ENCODE measurements at regions not wholly inside any gene's neighbourhood (a gene's known extent, or its start where the extent isn't known, plus 50 kb on each side); places are given as distances from the start of the nearest gene placed in this dataset.
A peak's percentile ranks its signal among the peaks of the same experiment; 100 is the strongest.
"Not testable (repeated sequence)": the region's sequence is repeated elsewhere in the genome, so short reads cannot be mapped to it uniquely, and the experiment has no call there.

DNA sequence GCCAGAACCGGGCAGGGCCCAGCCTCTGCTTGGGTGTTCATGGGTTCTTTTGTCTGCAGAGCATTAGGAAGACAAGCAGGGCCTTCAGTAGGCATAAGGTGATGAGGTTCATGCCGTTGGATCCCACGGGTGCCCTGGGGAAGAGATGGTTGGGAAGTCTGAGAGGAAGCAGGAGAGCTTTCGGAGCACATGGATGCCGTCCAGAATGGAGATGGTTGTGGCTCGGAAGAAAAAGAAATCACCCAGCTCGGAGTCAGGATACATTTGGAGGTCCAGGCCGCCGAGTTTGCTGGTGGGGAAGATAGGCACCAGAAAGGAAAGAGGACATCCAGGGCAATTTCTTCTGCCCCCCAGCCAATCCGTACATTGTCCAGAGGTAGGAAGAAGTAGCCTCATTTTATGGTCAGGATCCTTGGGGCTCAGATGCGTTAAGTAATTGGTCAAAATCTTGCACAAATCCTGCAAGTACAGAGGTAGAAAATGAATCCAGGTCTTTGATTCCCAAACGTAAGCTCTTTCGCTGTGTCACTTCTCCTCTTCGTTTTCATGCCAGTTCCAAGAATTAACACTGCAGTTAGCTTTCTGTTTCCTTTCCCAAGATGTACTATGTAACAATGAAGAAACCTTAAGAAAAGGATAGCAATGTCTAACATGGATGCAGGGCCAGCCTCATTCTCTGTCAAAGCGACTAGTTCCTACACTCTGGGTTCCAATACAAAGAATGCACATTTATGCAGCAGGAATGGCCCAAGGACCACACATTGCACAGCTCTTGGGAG, 147.8 kb upstream of the KLF6 start:
- no peak for DNase-seq (ENCODE audit: low read depth in 2 of 2)

DNA sequence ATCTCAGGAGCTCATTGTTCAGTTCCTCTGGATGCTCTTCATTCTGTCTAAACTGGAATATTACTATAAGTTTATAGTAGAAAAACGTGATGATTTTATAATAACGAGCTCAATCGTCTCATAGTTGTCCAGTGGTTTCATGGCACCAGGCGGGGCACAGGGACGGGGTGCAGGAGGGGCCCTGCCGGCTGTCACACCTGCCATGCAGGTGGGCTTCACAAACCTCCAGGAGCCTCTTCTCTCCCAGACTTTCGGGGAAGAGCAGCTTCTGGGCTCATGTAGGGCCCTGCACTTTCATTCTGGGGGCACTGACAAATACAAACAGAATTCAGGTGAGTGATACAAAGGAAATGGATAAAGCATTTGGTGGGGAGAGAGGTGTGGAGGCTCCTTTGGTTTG, 146.9 kb upstream of the KLF6 start:
- no peak for DNase-seq (ENCODE audit: low read depth in 2 of 2)

DNA sequence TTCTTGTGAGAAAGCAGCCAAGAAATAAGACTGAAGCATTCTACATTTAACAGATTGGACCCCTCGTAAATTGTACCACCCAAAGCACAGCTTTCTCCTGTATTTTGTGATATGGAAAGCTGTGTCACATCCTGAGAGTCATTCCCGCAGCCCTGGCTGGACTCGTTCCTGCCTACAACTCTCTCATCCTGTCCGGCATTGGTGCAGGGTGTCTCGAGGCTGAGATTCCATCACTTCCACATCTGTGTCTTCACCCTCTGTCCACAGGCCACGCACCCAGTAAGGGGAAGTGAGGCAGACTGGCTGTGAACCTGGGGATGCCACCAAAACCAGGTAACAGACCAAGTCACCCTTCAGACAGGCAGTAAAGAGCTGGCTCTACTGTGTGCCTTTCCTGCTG, 146.2 kb upstream of the KLF6 start:
- no peak for DNase-seq (ENCODE audit: low read depth in 2 of 2)

DNA sequence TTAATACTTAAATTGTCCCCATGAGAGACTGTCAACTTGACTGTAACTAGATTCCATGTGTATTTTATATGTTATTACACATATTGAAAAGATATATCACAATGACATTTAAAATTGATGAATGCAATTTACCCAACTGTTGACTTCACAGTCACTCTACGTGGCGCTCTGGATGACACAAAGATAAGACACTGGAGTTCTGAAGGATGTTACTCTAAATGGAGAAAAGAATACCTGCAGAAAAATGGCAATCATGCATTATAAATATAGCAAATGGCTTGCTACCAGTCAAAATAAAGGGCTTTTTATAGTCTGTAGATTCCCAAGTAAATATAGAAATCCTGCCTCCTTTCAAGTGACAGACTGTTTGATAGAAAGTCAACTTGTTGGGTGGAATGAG, 143.6 kb upstream of the KLF6 start:
- DNase-seq (ENCODE audit: low read depth in 2 of 2) = no peak

DNA sequence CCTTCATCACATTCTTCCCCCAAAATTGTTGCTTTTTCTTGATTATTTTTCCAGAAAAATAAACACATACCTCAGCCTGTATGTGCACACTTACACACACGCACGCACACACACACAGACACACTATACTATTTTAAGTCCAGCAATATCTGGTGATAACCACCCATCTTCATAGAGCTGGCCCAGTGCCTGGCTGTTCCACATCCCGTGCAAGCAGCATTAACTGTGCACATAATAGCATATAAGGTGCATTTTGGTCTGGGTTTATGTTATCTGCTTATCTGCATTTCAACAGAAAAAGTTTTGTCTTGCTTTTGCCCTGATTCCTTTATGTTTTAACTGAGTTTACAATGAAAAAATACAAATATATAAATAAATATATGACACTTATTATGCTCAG, 143.1 kb upstream of the KLF6 start:
- no peak for DNase-seq (ENCODE audit: low read depth in 2 of 2)

DNA sequence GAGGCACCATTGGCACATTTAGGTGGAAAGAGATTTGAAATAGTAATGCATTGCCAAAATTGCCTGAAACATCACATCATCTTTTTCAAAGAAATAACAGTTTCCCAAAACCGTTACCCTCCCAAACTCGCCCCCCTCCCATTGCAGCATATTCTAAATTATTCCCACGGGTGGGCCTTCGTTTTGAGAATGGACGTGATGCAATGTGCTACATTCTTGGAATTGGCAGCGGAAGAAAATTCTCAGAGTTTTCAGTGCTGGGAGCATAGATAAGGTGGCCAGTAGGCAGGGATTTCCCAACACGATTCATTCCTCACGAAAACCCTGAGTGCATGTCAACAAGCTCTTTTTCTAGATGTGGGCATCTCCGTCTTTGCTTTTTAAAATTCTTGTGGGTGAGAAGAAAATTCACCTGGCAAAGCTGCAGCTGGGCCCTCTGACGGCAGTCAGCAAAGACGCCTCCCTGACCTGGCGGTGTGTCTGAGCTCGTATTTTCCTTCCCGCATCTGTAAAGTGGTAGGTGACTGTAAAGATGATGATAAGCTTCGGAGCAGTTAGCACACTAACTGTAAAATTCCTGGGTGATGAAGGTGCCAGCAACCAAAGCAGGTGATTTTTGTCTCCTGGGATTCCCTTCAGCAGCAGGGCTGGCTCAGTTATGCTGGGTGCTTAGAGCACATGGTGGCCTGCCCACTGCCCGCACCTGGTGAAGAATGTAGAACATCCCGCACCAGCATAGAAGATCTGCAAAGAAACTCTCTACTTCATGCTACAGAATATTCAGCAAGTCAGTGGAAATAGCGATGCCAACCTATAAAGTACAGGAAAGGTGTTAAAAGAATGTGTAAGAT, 141.9 kb upstream of the KLF6 start:
- no peak for DNase-seq (ENCODE audit: low read depth in 2 of 2)

DNA sequence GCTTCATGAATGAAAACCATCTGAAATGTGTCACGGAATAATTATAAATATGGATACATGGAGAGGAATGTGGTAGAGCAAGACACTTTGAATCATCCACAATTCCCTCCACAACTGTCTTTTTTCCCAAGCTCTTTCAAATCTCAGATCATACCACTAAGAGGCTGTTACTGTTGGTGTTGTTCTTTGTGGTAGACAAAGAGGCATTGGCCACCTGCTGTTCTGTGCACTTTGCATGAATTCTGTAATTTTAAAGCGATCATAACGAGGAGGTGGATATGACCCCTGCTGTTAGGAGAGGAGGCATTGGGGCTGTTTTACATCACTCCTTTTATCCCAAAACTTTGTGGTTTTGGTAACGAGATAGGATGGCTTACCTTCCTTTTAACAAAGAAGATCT, 141.2 kb upstream of the KLF6 start:
- no peak for DNase-seq (ENCODE audit: low read depth in 2 of 2)

DNA sequence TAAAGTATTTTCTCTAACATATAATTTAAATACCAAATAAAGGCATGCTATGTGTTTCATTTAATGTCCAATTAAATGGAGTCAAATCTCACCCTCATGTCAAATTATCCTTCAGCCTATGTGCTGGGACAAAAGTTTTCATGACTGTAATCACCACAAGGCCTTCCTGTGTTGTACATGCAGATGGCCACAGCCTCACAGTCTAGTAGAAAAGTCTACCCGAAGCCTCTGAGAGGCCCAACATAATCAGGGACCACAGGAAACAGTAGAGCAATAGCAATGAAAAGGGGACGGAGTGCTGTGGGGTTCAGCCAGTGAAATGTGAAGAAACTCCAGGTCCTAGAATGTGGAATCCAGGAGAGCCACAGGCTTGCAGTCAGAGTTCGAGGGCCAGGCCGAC, 140.2 kb upstream of the KLF6 start:
- no peak for DNase-seq (ENCODE audit: low read depth in 2 of 2)

DNA sequence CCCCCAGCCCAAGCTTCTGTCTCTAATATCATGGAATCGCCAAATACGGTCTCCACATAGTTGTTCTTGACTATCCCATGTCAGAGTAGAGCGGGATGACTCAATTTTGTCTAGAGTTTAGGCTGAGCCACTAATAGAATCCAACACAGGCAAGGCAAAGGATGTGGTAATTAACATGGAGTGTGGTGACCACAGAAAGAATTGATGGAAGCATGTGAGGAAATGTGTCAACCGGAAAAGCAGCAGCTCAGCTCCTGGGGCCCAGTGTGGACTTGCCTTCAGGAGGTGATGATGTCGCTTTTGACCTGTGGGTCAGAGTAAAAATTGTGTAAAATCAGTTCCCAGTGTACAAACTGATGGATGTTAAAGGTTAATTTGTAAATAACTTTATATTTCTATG, 139.3 kb upstream of the KLF6 start:
- peak; percentile 74 to 79 for DNase-seq (ENCODE audit: low read depth in 2 of 2)

DNA sequence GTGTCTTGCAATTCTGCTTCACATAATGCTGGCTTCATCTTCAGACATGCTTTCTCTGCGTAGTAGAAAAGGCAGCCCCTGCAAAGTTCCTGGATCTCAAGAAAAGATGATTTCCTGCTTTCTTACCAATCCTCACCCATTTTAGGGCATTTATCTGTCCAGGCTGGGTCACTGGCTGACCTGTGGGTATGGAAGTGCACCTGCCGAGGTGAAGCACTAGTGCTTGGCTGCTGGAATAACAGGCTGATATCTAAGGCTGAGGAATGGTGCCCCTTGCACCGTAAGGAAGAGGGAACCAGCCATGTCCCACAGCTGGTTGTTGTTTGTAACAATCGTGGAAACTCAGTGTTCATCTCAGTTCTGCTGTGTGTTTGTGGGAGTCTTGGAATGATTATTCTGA, 138.0 kb upstream of the KLF6 start:
- no peak for DNase-seq (ENCODE audit: low read depth in 2 of 2)

DNA sequence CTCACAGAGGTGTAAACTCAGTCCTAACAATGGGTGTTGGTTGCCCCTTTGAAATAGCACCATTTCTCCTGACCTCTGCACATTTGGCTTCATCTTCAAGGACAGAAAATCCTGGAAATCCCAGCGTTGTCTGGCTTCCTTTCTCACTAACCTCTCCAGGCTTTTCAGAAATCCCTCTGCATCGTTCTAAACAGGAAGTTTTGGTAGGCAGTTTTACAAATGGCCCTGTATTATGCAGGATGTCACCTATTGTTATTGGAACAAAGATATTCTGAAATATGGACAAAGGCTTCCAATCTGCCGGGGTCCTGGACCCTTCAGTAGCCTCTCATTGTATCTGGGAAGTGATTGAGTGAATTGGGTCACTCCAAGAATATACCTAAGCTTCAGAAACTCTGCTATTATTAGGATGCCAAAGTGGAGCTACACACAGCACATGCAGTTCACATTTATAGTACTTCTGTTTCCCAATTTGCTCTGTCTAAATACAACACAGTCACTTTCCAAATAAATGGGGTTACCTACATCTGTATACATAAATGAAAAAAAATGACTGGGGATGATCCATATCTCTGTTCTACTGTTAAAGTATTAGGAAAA, 134.8 kb upstream of the KLF6 start:
- DNase-seq (ENCODE audit: low read depth in 2 of 2) = no peak

DNA sequence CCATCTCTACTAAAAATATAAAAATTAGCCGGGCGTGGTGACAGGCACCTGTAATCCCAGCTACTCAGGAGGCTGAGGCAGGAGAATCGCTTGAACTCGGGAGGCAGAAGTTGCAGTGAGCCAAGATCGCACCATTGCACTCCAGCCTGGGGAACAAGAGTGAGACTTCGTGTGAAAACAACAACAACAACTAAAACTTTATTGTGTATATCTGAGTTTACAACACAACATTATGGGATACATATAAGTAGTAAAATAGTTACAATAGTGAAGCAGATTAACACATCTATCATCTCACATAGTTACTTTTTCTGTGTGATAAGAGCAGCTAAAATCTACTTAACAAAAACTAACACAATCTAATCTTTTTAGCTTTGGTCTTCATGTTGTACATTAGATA, 132.4 kb upstream of the KLF6 start:
- not testable (repeated sequence) for DNase-seq (ENCODE audit: low read depth in 2 of 2)

DNA sequence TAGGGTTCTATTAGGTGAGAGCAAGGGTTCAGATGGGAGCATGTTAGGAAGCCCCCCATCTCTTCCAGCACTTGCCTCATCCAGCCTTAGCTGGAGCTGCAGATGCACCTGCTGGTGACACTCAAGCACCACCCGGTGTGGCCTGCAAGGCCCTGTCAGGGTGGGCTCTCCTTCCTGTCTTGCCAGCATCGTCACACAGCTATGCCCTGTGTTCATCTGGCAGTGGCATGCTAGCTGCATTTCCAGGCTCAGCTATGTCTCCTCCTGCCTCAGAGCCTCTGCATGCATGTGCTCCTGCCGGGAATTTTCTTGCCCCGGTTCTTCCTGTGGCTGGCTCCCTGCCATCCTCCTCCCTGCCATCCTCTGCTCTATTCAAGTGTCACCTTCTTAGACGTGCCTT, 129.7 kb upstream of the KLF6 start:
- DNase-seq (ENCODE audit: low read depth in 2 of 2) = no peak

DNA sequence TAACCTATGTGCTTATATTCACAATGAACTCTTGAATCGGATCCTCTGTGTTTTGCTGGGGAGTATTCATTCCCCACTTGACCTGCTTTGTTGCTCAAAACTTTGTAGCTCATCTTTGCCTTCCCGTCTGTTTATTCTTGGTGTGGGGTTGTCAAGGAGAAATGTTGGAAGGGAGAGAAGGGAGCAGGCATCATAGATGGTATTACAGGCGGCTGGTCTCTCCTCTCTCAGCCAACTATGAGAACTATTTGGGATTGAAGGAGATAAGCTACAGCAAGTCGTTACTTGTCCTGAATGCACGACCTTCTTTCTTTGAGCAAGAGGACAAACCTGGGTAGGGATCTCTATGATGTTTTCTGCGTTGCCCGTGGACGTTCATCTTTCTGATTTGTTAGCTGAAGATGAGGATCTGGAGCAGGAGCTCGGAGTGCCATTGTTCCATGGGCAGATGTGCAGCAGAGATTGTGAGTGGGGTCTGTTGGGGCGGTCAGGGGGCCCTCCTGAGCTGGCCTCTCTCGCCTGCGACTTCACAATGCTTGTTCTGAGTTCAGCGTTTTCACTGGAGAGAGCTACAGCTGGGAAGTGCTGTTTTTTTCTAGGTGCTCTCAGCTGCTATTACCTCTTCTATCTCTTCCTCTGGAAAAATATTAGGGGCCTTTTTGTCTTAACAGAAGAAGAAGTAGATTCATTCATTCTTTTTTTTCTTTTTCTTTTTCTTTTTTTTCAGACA, 126.9 kb upstream of the KLF6 start:
- no peak for DNase-seq (ENCODE audit: low read depth in 2 of 2)

DNA sequence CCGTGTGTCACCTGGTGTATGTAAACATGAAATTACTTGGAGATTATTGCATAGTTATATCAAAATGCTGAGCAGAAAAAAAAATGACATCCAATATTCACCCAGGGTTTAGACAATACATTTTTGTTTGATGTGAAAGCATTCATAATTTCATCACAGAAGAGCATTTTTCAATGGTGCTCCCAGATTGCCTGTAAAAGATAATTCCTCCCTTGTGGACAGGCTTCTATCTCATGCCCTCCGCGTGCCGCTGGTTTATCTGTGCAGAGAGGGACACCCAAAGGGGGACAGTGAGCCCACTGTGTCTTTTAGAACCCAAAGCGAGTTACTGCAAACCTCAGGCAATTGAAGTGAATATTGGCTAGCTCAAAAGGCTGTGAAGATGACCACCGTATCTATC, 126.2 kb upstream of the KLF6 start:
- no peak for DNase-seq (ENCODE audit: low read depth in 2 of 2)

DNA sequence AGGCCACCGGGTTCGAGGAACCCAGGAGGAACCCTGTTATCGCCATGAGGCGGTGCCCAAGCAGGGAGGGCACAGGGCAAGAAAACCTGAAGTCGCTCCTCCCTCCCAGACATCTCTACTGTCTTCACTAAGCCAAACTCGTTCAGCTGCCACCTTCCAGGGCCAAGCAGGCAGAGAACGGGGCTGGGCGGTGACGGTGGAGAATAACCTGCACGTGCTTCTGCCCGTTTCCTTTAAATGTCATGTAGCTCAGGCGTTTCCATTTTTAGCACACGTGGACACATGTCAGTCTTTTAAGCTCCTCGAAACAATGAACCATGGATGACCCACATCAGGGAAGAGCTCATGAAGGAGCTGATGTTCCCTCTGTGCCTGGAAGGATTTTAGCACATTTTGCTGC, 124.3 kb upstream of the KLF6 start:
- no peak for DNase-seq (ENCODE audit: low read depth in 2 of 2)

DNA sequence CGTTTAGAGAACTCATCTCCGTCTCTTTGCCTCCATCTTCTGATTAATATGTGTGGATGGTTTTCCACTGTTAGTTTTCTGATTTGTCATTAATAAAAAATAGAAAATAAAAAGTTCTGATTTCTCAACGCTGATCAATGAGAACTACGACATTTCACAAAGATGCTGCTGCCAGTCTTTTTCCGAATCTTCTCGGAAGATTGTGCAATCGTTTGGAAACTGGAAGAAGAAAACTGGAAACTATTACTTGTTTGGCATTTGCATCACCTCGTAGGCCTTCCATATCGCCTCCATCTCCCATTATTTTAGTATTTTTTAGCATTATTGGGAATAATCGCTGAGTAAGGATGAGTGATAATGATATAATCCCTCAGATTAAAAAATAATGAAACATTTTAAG, 123.2 kb upstream of the KLF6 start:
- DNase-seq (ENCODE audit: low read depth in 2 of 2) = no peak

DNA sequence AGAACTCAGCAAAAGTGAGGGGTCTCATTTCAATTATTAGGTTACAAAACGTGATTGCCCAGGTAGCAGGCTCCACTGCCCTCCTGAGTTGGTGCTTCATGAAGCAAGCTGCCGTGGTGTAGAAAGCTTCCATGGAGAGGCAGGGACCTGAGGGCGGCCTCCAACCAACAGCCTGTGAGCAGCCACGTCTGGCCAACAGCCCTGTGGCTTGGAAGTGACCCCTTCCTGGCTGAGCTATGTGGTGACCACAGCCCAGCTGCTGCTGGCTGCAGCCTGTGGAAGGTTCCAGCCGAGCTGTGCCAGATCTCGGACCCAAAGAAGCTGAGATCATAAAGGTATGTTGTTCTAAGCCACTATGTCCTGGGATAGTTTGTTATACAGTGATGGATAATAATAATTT, 122.5 kb upstream of the KLF6 start:
- DNase-seq (ENCODE audit: low read depth in 2 of 2) = no peak

DNA sequence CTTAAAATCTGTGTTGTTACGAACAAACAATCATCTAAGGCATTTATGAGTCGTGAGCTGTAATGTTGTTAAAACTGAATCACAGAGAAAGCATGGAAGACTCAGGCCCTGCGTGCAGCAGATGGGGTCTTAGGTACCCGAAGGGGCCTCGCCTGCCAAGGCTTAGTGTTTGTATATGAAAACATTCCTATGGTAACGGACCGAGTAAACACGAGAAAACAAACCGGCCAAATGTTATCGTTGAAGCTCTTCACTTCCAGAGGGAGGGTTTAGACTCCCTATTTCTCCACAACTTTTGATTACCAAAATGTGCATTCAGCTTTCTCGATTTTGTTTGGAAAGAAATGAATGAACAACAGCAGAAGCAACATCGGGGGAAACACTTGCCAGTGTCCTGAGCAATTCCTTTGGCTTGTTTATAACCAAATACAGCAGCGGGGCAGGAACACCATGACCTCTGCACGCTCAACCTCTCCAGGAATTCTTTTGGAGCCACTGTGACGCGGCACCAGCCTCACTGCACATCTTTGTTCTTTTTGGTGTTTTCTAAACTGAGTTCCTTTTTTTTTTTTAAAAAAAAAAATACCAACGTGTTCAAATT, 121.6 kb upstream of the KLF6 start:
- DNase-seq (ENCODE audit: low read depth in 2 of 2) = no peak

DNA sequence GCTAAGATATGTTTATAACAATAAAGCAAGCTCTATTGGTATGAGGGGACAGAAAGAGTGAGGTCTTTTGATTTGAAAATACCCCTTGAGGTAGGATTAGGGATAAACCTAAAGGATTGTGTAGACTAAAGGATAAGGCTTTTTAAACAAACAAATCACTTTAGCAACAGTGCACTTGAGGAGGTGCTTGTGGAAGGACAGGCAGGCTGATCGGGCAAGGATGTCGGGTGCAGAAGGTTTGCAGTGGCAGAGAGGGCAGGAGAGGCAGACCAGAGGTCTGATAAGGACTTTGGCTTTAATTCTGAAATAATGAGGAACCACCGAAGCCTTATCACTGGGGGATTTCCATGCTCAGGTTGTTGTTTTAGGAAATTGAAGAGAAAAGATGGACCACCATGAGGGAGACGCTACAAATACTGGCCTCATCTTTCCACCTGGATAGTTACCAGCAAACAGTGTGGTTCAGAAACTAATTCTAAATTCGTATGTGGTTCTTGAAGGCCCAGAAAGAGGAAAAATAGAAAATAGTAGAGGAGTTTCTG, 119.5 kb upstream of the KLF6 start:
- DNase-seq (ENCODE audit: low read depth in 2 of 2) = no peak

DNA sequence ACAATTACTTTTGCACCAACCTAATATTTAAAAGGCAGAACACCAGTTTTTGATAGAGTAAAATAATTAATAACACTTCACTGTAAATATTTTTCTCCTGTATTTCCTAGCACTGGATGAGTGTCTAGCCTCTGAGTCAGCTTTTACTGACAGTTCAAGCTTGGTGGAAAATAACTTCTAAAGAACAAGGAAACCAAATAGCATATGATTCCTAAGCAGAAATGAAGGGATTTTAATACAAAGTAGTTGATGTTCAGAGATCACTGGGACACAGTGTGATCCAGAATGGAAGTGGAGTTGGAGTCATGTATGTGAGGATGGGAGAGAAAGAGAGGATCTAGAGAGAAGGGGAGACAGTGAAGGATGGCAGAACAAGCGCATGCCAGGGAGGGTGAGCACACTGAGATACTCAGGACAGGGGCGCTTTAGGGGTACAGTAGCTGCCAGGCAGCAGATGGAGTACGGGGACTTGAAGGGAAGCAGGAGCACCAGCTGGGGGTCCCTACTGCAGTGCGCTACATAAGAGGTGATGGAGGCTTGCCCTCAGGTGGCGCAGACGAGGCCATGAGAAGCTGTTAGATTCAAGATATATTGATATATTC, 117.9 kb upstream of the KLF6 start:
- DNase-seq (ENCODE audit: low read depth in 2 of 2) = no peak

Measured in fibroblast of skin of left biceps (primary cell).